ENCODE measurements at regions not wholly inside any gene's neighbourhood (a gene's known extent, or its start where the extent isn't known, plus 50 kb on each side); places are given as distances from the start of the nearest gene placed in this dataset.

DNA sequence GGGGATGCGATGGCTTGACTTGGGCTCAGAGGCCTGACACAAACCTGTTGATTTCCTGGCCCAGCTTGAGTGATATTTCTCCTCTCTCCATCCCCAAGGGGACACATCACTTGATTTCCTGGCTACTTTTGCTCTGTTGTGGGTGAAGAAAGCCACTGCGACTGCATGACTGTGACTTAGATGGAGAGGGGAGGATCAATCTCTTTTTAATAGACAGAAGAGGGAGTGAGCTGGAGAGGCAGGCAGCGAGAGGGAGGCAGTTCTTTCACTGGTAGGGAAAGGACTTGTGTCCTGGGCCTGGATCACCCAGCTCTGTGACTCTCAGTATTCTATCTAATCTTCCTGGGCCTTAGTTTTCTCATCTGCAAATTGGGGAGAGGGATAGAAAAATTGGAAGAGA is 189.8 kb upstream of the RGMA start:
- no peak for ATAC-seq
- Histone ChIP-seq H3K4me1 (peaks cover 0 to 12% (median 3%) of the 10 kb centered on the region in 12 donors), H3K27ac (no peak overlapping the region), H3K9me3 (peaks cover 0 to 4% (median 0%) of the 10 kb centered on the region in 12 donors), H3K4me3 (no peak overlapping the region), H3K36me3 (no peaks in the 10 kb centered on the region), H3K27me3 (peaks cover 0 to 9% (median 0%) of the 10 kb centered on the region in 9 donors)
- WGBS, 4 donors, result 91 to 96% (median 93%) methylated on average over 3 of the region's 3 CpGs
- TF ChIP-seq POLR2A (IDR thresholded peaks at IDR 0.05), result no peak
- TF ChIP-seq CTCF (IDR thresholded peaks at IDR 0.05), result no peak
- no peak for DNase-seq
- intact Hi-C loops (cut with DNase I), result no loop called here

- ATAC-seq (no peak), DNase-seq (no peak)
- intact Hi-C loops (cut with DNase I), result no loop called here
- no peak overlapping the region for H3K27ac ChIP-seq
- no peak overlapping the region for H3K4me3 ChIP-seq
- H3K36me3 ChIP-seq, result no peaks in the 10 kb centered on the region
- TF ChIP-seq CTCF (IDR thresholded peaks at IDR 0.05) (no peak), POLR2A (IDR thresholded peaks at IDR 0.05) (no peak)
- WGBS, 4 donors, result 81 to 91% (median 86%) methylated on average over 10 of the region's 10 CpGs
- peaks cover 0 to 12% (median 3%) of the 10 kb centered on the region in 12 donors for H3K4me1 ChIP-seq
- H3K9me3 ChIP-seq, result peaks cover 0 to 10% (median 0%) of the 10 kb centered on the region in 12 donors
- peaks cover 0 to 9% (median 0%) of the 10 kb centered on the region in 9 donors for H3K27me3 ChIP-seq
Measured at GRCh38 chr15:93278006-93278405, 189.0 kb upstream of the RGMA start.

- intact Hi-C loops (cut with DNase I), result no loop called here
- no peak for DNase-seq
- Histone ChIP-seq H3K4me3 (no peak overlapping the region), H3K27me3 (no peaks in the 10 kb centered on the region), H3K36me3 (no peaks in the 10 kb centered on the region), H3K9me3 (peaks cover 0 to 43% (median 8%) of the 10 kb centered on the region in 12 donors), H3K4me1 (no peaks in the 10 kb centered on the region), H3K27ac (no peak overlapping the region)
- 71 to 79% (median 73%) methylated on average over 6 of the region's 6 CpGs for WGBS, 4 donors
- no peak for ATAC-seq
- TF ChIP-seq CTCF (IDR thresholded peaks at IDR 0.05) (no peak), POLR2A (IDR thresholded peaks at IDR 0.05) (no peak)
Measured at GRCh38 chr15:93274257-93274656, 185.2 kb upstream of the RGMA start.

- DNase-seq, result no peak
- 94 to 96% (median 96%) methylated on average over 7 of the region's 7 CpGs for WGBS, 4 donors
- peaks cover 0 to 46% (median 8%) of the 10 kb centered on the region in 12 donors for H3K9me3 ChIP-seq
Measured at GRCh38 chr15:93271871-93272270, 182.9 kb upstream of the RGMA start.

More at GRCh38 chr15:93271871-93272270, 182.9 kb upstream of the RGMA start:
- Histone ChIP-seq H3K4me3 (no peak overlapping the region), H3K36me3 (no peaks in the 10 kb centered on the region), H3K27ac (no peak overlapping the region), H3K27me3 (no peaks in the 10 kb centered on the region), H3K4me1 (no peaks in the 10 kb centered on the region)
- intact Hi-C loops (cut with DNase I), result no loop called here
- TF ChIP-seq POLR2A (IDR thresholded peaks at IDR 0.05) (no peak), CTCF (IDR thresholded peaks at IDR 0.05) (no peak)
- ATAC-seq, result no peak
